ENCODE measurements at regions not wholly inside any gene's neighbourhood (a gene's known extent, or its start where the extent isn't known, plus 50 kb on each side); places are given as distances from the start of the nearest gene placed in this dataset.

DNA sequence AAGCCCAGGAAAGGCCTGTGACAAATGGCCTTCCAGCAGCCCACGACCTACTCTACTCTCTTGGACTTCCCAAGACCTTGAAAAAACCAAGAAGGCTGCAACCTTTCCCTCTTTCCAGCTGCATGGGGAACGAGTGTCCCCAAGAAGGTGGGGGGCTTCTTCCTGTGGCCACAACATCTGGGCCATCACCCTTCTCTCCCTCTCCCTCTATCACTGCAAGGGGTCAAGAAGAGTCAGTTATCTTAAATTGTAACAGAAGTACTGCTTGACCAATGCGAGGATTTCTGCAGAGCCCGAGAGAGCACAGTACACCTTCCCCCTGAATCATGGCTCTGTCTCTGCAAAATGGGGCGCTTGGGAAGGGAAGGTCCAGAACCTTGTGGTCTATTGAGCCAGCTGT, 63.7 kb upstream of the ACAN start:
- Histone ChIP-seq H3K4me3 (ENCODE audit: low read length) (no peak overlapping the region), H3K9ac (ENCODE audit: low read length) (no peak overlapping the region), H4K20me1 (ENCODE audit: insufficient read depth, low read length) (no peaks in the 10 kb centered on the region), H3K27ac (ENCODE audit: low read length) (no peak overlapping the region), H3K79me2 (ENCODE audit: low read length) (no peaks in the 10 kb centered on the region), H3K36me3 (replicated peaks; ENCODE audit: low read depth, low read length) (no peaks in the 10 kb centered on the region), H2AFZ (ENCODE audit: low read depth, low read length) (no peak overlapping the region), H3K4me2 (ENCODE audit: low read length) (no peak overlapping the region), H3K4me1 (ENCODE audit: low read length) (no peaks in the 10 kb centered on the region), H3K9me3 (ENCODE audit: insufficient read depth, low read length) (no peaks in the 10 kb centered on the region), H3K27me3 (ENCODE audit: low read depth, low read length) (peaks cover 33% of the 10 kb centered on the region)
- TF ChIP-seq, protein P1, sequence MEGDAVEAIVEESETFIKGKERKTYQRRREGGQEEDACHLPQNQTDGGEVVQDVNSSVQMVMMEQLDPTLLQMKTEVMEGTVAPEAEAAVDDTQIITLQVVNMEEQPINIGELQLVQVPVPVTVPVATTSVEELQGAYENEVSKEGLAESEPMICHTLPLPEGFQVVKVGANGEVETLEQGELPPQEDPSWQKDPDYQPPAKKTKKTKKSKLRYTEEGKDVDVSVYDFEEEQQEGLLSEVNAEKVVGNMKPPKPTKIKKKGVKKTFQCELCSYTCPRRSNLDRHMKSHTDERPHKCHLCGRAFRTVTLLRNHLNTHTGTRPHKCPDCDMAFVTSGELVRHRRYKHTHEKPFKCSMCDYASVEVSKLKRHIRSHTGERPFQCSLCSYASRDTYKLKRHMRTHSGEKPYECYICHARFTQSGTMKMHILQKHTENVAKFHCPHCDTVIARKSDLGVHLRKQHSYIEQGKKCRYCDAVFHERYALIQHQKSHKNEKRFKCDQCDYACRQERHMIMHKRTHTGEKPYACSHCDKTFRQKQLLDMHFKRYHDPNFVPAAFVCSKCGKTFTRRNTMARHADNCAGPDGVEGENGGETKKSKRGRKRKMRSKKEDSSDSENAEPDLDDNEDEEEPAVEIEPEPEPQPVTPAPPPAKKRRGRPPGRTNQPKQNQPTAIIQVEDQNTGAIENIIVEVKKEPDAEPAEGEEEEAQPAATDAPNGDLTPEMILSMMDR (IDR thresholded peaks at IDR 0.05; ENCODE audit: low read depth, low read length), result no peak
- no peak for TF ChIP-seq EZH2phosphoT487 (IDR thresholded peaks at IDR 0.05; ENCODE audit: low read depth)

DNA sequence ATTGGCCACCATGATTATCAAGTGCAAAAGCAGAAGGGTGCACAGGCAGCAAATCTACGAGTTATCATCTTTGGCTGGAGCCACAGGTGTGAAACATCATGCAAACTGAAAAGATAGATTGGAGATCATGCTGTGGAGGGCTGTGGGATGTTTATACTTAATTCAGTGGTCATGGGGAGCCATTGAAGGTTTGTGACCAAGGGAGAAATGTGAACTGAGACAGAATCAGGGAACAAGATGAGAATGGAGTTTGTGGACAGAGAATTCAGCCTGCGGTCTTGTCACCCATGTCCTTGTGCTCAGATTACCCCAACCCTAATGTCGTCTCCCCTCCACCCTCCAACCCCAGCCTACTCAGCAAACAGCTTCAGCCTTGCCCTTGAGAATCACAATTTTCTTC, 62.9 kb upstream of the ACAN start:
- Histone ChIP-seq H3K79me2 (ENCODE audit: low read length) (no peaks in the 10 kb centered on the region), H3K27ac (ENCODE audit: low read length) (no peak overlapping the region), H3K4me1 (ENCODE audit: low read length) (no peaks in the 10 kb centered on the region), H2AFZ (ENCODE audit: low read depth, low read length) (no peak overlapping the region), H3K9ac (ENCODE audit: low read length) (no peak overlapping the region), H4K20me1 (ENCODE audit: insufficient read depth, low read length) (no peaks in the 10 kb centered on the region), H3K36me3 (replicated peaks; ENCODE audit: low read depth, low read length) (no peaks in the 10 kb centered on the region), H3K27me3 (ENCODE audit: low read depth, low read length) (peaks cover 35% of the 10 kb centered on the region), H3K4me3 (ENCODE audit: low read length) (no peak overlapping the region), H3K4me2 (ENCODE audit: low read length) (no peak overlapping the region), H3K9me3 (ENCODE audit: insufficient read depth, low read length) (no peaks in the 10 kb centered on the region)
- TF ChIP-seq EZH2phosphoT487 (IDR thresholded peaks at IDR 0.05; ENCODE audit: low read depth), result no peak
- TF ChIP-seq, protein P1 (IDR thresholded peaks at IDR 0.05; ENCODE audit: low read depth, low read length), result no peak

DNA sequence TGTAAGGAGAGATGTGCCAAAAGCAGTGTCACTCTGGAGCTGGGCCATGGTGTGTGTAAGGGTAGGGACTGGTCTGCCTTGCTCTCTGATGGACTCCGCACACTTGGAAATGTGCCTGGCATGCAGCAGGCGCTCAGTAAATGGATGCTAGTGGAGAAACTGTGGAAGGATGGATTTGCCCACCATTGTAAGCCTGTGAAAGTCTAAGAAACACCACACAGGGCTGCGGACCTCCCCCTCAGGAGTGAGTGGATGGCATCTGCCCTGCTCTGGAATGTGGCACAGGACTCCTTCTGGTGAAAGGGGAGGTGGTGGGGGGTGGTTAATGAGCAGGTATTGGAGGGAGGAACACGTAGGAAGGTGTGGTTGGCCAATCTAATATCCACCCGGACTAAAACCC, 62.2 kb upstream of the ACAN start:
- no peak overlapping the region for H3K4me3 ChIP-seq (ENCODE audit: low read length)
- H3K4me1 ChIP-seq (ENCODE audit: low read length), result no peaks in the 10 kb centered on the region
- no peaks in the 10 kb centered on the region for H3K36me3 ChIP-seq (replicated peaks; ENCODE audit: low read depth, low read length)
- no peaks in the 10 kb centered on the region for H4K20me1 ChIP-seq (ENCODE audit: insufficient read depth, low read length)
- no peak overlapping the region for H3K27ac ChIP-seq (ENCODE audit: low read length)
- peaks cover 28% of the 10 kb centered on the region for H3K27me3 ChIP-seq (ENCODE audit: low read depth, low read length)
- no peak overlapping the region for H3K4me2 ChIP-seq (ENCODE audit: low read length)
- H2AFZ ChIP-seq (ENCODE audit: low read depth, low read length), result no peak overlapping the region
- TF ChIP-seq EZH2phosphoT487 (IDR thresholded peaks at IDR 0.05; ENCODE audit: low read depth), result no peak
- TF ChIP-seq, protein P1 (IDR thresholded peaks at IDR 0.05; ENCODE audit: low read depth, low read length), result no peak
- no peaks in the 10 kb centered on the region for H3K9me3 ChIP-seq (ENCODE audit: insufficient read depth, low read length)
- no peak overlapping the region for H3K9ac ChIP-seq (ENCODE audit: low read length)
- H3K79me2 ChIP-seq (ENCODE audit: low read length), result no peaks in the 10 kb centered on the region

DNA sequence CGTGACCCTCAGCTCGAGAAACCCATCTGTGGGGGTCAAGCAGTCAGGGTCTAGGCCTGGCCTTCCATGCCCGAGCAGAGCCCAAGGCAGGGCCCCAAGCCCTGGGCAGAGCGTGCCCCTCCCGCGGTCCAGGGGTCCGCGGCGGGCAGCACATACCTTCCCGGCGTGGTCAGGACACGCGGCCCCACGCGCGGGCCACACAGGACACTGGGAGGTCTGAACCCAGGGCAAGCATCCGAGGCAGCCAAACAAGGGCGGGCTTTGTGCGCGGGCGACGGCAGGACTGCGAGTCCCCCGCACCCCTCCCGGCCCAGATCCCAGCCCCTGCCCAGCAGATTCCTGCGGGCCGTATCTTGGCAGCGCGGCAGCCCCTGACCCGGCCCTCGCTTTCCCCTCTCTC, 61.6 kb upstream of the ACAN start:
- peaks cover 22% of the 10 kb centered on the region for H3K27me3 ChIP-seq (ENCODE audit: low read depth, low read length)
- no peaks in the 10 kb centered on the region for H4K20me1 ChIP-seq (ENCODE audit: insufficient read depth, low read length)
- H3K27ac ChIP-seq (ENCODE audit: low read length), result no peak overlapping the region
- no peak overlapping the region for H3K9ac ChIP-seq (ENCODE audit: low read length)
- no peak for TF ChIP-seq EZH2phosphoT487 (IDR thresholded peaks at IDR 0.05; ENCODE audit: low read depth)
- TF ChIP-seq, protein P1 (IDR thresholded peaks at IDR 0.05; ENCODE audit: low read depth, low read length), result no peak
- H3K4me3 ChIP-seq (ENCODE audit: low read length), result no peak overlapping the region
- H3K36me3 ChIP-seq (replicated peaks; ENCODE audit: low read depth, low read length), result no peaks in the 10 kb centered on the region
- no peaks in the 10 kb centered on the region for H3K4me1 ChIP-seq (ENCODE audit: low read length)
- no peak overlapping the region for H2AFZ ChIP-seq (ENCODE audit: low read depth, low read length)
- H3K9me3 ChIP-seq (ENCODE audit: insufficient read depth, low read length), result no peaks in the 10 kb centered on the region
- no peak overlapping the region for H3K4me2 ChIP-seq (ENCODE audit: low read length)
- H3K79me2 ChIP-seq (ENCODE audit: low read length), result no peaks in the 10 kb centered on the region

All from OCI-LY3 (cell line).